ENCODE measurements at regions not wholly inside any gene's neighbourhood (a gene's known extent, or its start where the extent isn't known, plus 50 kb on each side); places are given as distances from the start of the nearest gene placed in this dataset.
"Not testable (repeated sequence)": the region's sequence is repeated elsewhere in the genome, so short reads cannot be mapped to it uniquely, and the experiment has no call there.

- not testable (repeated sequence) for TF ChIP-seq CTCF, POLR2A (IDR thresholded peaks at IDR 0.05)
Measured at GRCh38 chr16:33059654-33060421, 134.2 kb upstream of the TP53TG3C start.

All from testis (tissue), 2 donors.